ENCODE measurements at regions not wholly inside any gene's neighbourhood (a gene's known extent, or its start where the extent isn't known, plus 50 kb on each side); places are given as distances from the start of the nearest gene placed in this dataset.

DNA sequence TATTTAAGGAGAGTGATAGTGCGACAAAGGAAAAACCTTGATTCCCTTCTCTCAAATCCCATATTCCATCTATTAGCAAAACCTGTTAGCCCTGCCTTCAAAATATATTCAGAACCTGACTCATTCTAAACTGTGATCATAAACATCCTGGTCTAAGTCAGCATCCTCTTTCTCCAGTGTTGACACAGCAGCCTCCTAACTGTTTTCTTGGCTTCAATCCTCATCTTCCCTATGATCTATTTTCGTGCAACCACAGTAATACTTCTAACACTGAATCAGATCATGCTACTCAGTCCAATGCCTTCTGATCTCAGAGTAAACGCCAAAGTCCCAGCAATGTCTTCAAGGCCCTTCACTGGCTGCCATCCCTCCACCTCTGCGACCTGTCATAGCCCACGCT, 785.1 kb downstream of the EDEM1 start:
- TF ChIP-seq, protein P1, sequence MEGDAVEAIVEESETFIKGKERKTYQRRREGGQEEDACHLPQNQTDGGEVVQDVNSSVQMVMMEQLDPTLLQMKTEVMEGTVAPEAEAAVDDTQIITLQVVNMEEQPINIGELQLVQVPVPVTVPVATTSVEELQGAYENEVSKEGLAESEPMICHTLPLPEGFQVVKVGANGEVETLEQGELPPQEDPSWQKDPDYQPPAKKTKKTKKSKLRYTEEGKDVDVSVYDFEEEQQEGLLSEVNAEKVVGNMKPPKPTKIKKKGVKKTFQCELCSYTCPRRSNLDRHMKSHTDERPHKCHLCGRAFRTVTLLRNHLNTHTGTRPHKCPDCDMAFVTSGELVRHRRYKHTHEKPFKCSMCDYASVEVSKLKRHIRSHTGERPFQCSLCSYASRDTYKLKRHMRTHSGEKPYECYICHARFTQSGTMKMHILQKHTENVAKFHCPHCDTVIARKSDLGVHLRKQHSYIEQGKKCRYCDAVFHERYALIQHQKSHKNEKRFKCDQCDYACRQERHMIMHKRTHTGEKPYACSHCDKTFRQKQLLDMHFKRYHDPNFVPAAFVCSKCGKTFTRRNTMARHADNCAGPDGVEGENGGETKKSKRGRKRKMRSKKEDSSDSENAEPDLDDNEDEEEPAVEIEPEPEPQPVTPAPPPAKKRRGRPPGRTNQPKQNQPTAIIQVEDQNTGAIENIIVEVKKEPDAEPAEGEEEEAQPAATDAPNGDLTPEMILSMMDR (IDR thresholded peaks at IDR 0.05; ENCODE audit: insufficient read depth, low read depth, low read length, missing control alignments) = no peak
- no peak overlapping the region for H3K4me3 ChIP-seq (ENCODE audit: low read depth, low read length)
- no peak for DNase-seq (ENCODE audit: low read depth)

DNA sequence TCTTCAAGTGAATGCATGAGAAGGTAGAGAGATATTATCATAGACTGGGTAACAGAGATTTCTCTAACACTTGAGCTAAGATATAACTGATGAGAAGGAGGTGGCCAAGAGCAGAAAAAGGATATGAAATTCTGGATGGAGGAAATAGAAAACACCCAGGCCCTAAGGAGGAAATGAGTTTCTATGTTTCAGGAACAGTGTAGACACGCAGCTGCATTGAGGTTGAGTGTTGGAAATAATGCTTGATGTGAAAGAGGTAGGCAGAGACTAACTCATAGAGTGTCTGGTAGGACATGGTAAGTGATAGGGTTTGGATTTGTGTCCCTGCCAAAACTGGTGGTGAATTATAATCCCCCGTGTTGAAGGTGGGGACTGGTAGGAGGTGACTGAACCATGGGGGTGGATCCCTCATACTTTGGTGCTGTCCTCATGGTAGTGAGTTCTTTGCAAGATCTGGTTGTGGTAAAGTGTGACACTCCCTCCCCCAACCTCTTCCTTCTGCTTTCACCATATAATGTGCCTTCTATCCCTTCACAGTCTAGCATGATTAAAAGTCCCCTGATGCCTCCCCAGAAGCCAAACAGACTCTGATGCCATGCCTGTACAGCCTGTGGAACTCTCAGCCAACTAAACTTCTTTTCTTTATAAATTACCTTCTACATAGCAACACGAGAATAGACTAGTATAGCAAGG, 787.3 kb downstream of the EDEM1 start:
- no peak overlapping the region for H3K4me3 ChIP-seq (ENCODE audit: low read depth, low read length)
- TF ChIP-seq, protein P1 (IDR thresholded peaks at IDR 0.05; ENCODE audit: insufficient read depth, low read depth, low read length, missing control alignments) = no peak
- DNase-seq (ENCODE audit: low read depth) = no peak

DNA sequence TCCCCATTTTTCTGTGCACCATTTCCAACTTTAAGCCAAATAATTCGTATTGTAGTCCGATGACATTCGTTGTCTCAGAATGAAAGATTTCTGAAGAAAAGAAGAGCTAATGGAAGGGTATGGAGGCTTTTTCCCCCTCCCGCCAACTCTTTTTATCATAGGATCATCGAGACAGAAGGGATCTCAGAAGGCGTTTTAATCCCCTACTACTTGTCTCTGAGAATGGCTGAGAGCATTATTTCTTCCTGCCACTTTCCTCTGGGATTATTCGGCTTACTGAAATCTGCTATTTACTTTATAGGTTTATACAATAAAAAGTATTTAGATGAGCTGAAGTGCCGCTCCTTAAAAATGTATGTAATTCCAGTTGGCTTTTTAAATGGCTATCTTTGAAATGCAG, 789.8 kb downstream of the EDEM1 start:
- TF ChIP-seq, protein P1 (IDR thresholded peaks at IDR 0.05; ENCODE audit: insufficient read depth, low read depth, low read length, missing control alignments) = no peak
- DNase-seq (ENCODE audit: low read depth) = no peak

DNA sequence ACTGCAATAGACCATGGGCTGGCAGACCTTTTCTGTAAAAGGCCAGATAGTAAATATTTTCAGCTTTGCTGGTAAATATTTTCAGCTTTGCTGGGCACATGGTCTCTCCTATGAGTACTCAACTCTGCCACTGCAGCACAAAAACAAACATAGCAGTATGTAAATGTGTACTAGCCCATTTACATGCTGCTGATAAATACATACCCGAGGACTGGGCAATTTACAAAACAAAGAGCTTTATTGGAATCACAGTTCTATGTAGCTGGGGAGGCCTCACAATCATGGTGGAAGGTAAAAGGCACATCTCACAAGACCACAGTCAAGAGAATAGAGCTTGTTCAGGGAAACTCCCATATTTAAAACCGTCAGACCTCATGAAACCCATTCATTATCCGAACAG, 793.0 kb downstream of the EDEM1 start:
- no peak overlapping the region for H3K4me3 ChIP-seq (ENCODE audit: low read depth, low read length)
- TF ChIP-seq, protein P1 (IDR thresholded peaks at IDR 0.05; ENCODE audit: insufficient read depth, low read depth, low read length, missing control alignments) = no peak
- no peak for DNase-seq (ENCODE audit: low read depth)

More for the DNA sequence above, 789.8 kb downstream of the EDEM1 start:
- no peak overlapping the region for H3K4me3 ChIP-seq (ENCODE audit: low read depth, low read length)

DNA sequence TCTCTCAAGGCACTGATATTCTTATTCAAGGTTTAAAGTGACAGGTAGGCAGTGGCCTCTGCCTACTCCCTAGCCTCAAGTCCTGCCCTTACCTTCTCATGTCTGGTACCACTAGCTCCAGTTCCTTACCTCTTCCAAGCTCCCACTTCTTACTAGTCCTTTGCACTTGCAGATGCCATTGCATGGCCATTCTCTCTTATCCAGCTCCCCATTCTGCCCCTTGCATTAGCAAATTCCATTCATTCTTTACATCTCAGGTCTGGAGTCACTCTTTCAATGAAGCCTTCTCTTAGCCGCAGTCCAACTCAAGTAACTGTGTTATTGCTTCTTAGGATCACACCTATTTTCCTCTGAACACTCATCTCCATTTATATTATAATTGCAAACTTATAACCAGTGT, 807.1 kb downstream of the EDEM1 start:
- TF ChIP-seq, protein P1 (IDR thresholded peaks at IDR 0.05; ENCODE audit: insufficient read depth, low read depth, low read length, missing control alignments) = no peak
- DNase-seq (ENCODE audit: low read depth) = no peak
- no peak overlapping the region for H3K4me3 ChIP-seq (ENCODE audit: low read depth, low read length)

DNA sequence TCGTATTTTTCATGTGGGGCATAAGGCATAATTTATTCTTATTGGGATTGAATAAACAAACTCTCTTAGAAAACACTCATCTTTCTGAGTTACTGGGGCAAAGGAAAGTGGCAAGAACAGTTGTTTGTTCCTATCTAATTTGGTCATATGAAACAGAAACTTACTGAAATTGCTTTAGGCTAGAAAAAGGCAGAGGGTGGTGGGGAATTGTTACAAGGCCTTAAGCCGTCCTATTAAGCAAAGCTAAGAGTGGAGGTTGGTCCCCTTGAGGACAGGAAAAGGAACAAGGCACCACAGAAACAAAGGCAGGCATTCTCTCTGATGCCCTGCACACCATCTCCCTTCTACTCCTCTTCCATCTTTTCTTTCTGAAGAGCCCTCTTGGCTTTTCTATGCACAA, 830.9 kb downstream of the EDEM1 start:
- TF ChIP-seq, protein P1 (IDR thresholded peaks at IDR 0.05; ENCODE audit: insufficient read depth, low read depth, low read length, missing control alignments) = no peak
- no peak overlapping the region for H3K4me3 ChIP-seq (ENCODE audit: low read depth, low read length)
- DNase-seq (ENCODE audit: low read depth) = peak; percentile 57

DNA sequence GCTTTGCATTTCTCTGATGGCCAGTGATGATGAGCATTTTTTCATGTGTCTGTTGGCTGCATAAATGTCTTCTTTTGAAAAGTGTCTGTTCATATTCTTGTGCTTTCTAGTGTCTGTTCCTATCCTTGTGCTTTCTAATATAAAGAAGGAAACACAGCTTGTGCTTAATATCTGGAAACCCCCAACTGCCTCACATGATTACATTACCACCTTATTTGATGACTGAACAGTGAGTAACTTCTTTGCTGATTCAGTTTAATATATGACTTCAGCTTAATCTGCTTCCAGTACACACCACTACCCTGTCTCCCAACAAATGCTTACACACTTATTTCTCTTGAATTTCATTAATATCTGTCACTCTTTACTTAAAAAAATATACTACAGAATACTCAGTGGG, 835.1 kb downstream of the EDEM1 start:
- TF ChIP-seq, protein P1 (IDR thresholded peaks at IDR 0.05; ENCODE audit: insufficient read depth, low read depth, low read length, missing control alignments) = no peak
- no peak for DNase-seq (ENCODE audit: low read depth)
- no peak overlapping the region for H3K4me3 ChIP-seq (ENCODE audit: low read depth, low read length)
